ENCODE measurements at regions not wholly inside any gene's neighbourhood (a gene's known extent, or its start where the extent isn't known, plus 50 kb on each side); places are given as distances from the start of the nearest gene placed in this dataset.

DNA sequence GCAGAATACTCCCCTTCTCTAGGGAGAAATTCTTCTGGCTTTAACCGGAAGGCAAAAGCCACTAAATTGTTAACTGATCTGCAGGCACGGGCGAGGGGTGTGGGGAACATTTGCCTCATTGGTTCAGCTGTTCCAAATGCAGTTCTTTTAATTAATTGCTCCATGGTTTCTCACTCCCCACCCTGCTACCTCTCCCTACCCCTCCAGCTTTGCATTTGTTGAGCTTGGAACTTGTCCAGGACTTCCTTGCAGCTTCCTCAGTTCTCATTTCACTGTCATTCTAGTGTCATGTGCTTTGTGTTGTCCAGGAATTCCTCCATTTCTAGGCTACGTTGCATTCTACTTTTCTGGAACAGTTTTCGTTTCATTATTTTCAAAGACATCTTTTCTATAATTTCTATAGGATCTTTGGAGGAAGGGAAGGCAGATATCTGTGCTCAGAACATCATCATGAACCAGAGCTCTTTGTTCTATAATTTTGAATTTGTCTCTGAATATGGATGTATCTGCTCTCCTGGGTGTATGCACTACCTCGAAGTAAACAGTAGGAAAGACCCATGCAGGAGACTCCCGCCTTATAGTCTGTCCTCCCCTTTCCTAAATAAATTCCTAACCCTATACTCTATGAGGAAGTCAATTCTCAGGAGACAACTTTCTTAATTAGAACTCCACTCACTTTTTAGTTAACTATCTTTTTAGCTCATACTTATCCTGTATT, 132.4 kb upstream of the LMO4 start:
- no peak for DNase-seq

DNA sequence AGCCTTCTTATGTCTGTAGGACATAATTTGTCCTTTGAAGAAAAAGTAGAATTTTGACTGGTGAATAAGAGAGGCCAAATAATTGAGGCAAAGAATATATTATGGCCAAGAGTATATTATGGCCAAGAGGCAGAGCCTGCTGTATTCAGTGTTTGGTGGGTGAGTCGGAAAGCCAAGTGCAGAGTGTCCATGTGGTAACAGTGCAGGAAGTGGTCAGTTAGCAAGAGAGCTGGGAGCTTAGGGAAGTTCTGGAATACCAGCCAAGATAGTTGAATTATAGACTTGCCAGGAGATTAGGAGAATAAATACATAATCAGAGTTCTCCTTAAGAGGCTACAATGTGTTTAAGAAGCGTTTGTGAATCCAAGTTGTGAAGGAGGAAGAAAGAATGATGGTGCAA, 131.5 kb upstream of the LMO4 start:
- DNase-seq: peak in 1 of 2 donors; percentile 51

DNA sequence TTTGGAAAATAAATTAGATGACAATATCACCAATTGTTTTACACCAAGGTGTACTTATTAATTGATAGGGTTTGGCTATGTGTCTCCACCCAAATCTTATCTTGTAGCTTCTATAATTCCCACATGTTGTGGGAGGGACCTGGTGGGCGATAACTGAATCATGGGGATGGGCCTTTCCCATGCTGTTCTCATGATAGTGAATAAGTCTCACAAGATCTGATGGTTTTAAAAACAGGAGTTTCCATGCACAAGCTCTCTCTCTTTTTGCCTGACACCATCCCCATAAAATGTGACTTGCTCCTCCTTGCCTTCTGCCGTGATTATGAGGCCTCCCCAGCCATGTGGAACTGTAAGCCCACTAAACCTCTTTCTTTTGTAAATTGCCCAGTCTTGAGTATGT, 131.0 kb upstream of the LMO4 start:
- peak; percentile 57 to 92 for DNase-seq

DNA sequence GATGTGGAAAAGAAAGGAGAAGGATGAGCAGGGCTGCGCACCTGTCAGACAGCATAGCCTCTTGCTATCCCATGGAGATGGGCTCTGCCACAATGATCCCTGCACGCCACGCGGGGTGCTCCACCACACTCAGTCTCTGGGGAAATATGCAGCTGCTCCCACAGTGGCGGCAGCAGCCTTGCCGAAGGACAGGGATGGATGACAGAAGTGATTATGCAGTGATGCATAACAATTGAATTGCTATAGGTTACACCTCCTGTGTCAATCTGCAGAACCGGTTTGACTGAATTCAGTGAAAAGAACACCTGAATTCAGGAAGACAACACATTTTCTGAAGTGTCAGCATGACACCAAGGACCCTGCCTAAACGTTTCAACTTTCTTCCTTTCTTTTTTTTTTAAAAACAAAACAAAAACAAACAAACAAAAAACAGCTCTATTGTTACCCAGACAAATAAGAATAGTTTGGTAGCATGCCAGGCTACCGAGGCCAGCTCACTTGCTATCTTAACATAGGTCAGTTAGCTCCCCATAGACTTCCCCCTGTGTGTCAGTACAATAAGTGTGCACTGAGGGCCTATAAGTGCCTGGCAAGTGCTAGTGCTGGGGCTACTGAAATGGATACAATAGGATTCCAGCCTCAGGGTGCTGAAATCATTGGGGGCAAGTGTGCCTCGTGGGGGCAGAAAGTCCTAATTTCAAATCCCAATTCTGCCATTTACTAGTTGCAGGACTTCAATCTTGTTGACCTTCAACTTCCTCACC, 127.6 kb upstream of the LMO4 start:
- no peak for DNase-seq

DNA sequence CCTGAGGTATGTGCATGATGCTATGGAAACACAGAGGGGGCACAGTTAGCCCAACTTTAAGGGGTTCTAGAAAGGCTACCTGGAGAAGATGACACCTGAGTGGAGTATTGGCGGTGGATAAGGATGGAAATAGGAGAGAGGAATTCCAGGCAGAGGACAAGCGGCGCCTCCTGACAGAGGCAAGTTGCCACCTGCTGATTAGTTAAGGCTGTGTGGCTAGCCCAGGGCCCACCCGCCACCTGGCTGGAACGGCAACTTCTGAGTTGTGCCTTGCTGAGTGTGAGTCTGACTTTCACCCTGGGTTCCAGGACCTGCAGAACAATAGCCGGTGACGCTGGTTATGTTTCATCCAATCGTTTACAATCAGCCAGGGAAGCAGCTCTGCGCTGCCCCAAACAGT, 126.9 kb upstream of the LMO4 start:
- no peak for DNase-seq

DNA sequence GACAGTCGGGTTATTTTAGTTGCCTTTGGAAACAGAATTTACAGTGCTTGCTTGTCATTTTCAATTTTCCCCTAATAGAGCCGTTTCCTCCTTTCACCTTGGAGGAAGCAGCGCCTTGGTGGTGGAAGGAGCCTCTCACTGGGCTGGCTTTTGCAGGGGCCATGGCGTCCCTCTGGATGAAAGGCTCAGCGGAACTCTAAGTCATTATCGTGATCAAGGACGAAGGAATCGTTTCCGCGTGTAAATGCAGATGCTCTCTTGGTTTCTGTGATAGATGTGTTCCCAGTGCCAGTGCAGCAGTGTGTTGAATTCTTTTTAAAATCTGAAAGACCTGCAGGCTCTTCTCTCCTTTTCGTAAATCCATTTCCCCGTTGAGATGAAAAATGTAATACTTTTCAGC, 126.2 kb upstream of the LMO4 start:
- DNase-seq: no peak

DNA sequence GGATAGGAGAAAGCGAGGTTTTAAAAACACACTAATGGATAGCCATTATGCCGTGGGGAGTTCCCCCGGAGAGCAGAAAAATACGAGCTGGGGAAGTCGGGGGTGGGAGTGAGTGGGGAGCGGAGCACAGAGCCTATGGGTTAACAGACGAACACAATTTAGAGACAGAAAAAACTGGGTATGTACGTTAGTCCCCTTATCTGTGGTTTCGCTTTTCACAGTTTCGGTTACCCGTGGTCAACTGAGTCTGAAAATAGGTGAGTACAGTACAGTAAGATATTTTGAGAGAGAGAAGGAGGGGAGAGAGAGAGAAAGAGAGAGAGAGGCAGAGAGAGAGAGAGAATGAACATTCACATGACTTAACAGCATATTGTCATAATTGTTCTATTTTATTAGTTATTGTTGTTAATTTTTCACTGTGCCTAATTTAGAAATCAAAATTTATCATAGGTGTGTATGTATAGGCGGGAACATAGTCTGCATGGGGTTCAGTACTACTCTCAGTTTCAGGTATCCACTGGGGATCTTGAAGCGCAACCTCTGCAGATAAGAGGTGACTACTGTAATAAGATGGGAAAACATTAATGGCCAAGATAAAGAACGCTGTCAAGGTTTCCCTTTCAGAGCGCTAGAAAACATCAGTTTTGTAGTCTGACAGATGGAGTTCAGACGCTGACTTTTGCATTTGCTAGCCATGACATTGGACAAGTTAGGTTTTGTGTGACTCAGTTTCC, 125.6 kb upstream of the LMO4 start:
- DNase-seq: peak; percentile 50 to 78

DNA sequence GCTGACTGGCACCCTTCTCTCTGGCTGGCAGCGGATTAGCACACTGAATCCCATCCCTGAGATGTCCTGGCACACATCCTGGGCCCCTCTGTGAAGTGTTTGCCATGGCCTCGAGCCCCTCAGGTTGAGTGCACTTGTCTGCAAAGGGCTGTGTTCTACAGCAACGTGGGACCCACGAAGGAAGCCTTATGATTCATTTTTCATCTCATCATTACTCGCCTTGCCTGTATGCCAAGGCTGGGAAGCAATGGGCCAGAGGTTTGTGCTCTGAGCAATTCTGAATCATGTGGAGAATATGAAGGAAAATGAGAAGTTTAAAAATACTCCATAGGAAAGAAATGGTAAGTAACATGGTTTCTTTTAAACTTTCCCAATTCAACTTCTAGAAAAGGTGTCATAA, 124.8 kb upstream of the LMO4 start:
- DNase-seq: peak in 1 of 2 donors; percentile 70

DNA sequence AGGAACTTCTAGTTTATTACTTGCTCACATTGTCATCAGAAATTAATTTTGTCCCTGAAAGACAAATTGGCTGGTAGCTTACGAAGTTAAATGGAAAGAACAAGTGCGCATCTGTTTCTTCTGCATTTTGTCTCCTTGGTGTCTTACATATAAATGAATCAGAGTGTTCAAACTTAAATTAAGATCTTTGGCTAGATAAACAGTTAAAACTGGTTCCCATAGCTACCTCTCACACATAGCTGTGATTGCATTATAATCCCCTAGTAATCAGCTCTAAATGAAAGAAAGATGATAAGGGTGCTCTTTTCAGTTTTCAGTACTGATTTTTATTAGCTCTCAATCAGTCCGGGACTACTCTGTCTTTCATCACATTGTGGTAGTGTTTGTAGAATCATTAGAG, 124.2 kb upstream of the LMO4 start:
- DNase-seq: no peak

DNA sequence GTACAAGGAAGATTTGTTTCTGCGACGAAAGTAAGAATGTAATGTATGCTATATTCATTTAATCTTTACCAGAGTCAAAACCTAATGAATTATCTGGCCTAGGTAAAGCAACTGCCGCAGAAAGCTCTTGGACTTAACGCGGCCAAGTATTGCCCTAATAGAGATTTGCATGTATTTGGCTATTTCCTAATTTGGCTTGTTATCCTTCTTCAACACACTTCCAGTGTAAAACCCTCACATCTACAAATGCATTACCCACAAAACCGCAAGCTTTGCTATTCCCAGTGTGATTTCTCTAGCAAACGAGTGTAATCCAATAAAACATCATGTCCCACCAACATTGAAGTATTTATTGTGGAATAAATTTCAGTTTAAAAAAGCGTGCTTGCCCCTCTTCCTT, 123.8 kb upstream of the LMO4 start:
- peak in 1 of 2 donors; percentile 42 for DNase-seq

DNA sequence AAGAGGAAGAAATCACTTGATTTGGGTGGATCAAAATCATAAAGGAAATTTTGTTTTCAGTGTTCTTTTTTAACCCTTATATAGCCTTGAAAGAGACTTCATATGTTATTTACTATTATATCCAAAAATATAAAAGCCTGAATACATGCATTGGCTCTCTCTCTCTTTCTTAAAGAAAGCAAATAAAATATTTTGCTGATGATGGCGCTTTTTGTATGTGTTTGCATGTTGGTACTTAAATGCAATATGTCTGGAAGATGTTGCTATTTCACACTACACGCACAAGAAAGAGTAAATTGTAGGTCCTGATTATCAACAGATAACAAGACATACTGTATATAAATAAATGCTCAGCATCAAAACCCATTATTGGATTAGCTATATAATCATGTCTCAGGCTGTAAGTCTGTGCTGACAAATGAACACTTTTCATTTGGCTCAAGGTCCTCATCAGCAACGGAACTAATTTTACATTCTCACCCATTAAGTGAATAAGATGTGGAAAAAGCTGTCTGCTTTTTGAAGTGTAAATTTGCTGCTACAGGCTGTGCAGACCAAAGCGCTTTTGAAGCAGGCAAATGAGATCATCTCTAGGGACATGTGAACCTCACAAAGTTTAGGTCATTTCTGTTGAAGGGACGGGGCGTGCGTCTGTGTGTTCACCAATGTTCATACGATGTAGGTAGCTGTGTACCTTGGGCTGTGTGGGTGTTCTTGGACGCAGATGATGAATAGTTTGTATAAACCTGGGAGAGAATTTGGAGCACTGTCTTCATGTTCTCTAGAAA, 122.4 kb upstream of the LMO4 start:
- no peak for DNase-seq

DNA sequence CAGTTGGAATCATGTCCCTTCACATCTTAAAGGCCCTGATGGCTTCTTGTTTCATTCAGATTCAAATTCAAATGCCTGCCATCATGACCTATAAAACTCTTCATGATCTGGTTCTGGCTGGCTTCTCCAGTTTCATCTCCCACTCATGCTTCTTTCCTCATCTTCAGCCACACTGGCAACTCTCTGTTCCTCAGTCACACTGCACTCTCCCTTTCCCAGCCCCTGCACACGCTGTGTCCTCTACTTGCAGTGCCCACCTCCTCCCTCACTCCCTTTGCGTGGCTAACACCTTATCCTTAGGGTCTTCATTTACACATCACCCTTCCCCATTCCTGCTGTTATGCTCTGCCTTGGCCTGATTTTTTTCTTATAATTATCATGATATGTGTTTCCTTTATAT, 120.6 kb upstream of the LMO4 start:
- DNase-seq: peak in 1 of 2 donors; percentile 60

DNA sequence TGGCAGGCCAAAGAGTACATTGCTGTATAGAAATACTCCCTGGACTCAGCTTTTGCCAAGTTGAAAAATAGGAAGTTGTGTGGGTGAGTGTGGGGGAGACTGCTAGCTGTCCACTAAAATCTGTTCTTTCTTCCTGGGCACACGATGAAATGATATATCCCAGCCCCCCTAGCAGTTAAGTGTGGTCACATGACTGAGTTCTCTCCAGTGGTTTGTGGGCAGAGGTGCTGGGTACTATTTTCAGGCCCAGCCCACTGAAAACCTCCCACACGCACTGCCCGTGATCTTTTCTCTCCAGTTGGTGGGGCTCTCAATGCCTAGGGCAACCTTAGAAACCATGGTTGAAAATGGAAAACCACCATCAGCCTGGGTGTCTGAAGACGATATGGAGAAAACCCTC, 119.7 kb upstream of the LMO4 start:
- peak; percentile 51 to 84 for DNase-seq

DNA sequence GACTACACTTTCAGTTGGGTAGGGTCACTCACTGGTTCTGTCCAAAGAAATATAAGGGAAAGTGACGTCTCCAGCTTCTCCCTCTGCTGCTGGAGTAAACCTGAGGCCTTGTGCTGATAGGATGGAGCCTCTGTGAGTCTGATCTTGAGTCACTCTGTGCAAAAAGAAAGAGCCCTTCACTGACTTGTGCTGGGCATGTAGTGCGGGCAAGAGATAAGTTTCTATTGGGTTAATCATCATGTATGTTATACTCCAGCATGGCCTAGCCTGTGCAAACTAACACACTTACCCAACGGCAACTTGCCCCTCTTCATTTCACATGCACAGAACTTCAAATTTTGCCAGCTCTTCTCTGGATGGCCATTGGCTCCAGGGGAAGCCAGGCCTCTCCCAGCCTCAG, 118.5 kb upstream of the LMO4 start:
- DNase-seq: no peak

DNA sequence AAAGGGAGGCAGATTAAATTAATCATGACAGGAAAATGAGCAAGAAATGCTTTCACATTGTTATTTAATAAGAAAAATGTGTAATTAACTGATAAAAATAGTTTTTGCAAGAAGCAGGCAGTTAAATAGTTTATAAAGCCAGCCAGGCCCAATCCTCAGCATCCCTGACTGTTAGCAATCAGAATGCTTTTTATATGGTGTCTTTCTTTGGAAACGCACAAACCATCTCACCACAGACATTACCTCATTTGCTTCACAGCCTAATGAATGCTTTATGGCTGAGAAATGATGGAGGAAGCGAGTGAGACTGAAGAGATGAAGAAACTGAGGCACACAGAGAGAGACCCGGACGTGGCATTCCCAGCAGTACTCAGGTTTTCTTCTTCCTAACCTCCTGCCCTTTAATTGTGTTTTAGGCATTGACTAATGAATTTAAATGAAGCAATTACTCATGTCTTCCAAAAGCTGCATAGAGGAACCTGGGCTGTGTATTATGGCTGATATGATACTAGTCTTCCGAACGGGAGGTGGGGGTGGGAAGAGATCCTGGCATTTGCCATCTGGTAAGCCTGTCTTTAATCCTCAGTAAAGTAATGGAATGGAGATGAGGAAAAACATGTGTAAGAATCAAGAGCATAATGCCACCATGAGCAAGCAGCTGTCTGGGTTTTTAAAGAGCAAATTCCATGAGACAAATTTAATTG, 116.1 kb upstream of the LMO4 start:
- no peak for DNase-seq

DNA sequence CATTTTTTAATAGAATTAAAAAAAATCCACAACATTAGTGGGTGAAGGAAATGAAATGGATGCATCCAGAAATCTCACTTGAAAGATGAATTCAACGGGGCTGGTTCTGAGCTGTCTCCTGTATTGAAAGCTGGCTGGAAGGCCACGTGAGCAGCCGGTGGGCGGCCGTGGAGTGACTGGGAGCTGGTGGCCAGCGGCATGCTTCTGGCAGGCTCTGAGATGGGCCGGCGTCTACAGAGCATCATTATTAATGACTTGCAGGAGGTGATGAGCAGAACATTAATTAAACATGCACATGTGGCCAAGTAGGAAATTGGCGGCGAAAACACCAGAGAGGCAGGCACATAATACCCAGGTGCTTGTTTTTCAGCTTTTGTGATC, 115.6 kb upstream of the LMO4 start:
- DNase-seq: no peak

DNA sequence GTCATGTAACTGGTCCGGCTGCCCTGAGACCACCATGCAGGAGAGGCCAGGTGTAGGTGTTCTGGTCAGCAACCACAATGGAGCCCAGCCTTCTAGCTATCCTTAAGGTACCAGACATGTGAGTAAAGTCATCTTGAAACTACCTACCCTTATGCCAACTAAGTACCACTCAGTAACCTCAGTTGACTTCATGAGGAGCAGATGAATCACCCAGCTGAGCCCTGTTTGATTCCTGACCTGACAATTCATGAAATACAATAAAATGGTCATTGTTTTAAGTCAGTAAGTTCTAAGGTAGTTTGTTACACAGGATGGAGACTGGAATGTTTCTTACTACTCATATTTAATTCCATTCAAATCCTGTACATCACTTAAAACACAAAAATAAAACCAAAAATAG, 113.1 kb upstream of the LMO4 start:
- DNase-seq: no peak

DNA sequence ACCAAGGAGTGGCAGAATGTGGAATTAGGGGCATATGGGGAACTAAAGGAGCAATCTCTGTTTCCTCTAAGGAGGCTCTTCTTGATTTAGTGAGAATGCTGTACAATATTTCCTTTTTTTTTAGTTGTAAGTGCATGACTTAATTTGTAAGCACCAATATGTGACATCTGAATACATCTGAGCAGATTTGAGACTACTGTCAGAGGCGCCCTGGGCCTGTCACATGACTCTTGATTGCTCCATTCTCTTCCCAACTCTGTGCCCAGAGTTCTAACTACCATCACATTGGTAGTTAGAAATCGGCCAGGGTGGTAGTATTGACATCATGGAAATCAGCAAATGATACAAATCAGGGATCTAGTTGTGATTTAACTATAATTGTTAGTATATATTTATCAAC, 110.1 kb upstream of the LMO4 start:
- peak in 1 of 2 donors; percentile 37 for DNase-seq

DNA sequence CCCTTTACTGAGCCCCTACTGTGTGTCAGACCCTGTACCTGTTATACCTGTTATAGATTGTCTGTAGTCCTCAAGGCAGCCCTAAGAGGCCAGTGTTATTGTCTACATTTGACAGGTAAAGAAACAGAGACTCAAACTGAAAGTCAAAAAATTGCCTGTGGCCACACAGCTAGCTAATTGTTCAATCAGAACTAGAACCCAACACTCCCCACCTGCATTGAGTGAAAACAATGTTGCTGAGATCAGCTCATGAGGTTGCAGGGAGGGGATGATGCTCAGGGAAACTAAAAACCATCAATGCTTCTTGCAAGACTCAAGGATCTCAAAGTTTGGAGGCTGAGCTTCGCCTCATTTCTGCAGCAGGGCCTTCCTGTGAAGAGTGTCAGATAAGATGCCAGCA, 109.5 kb upstream of the LMO4 start:
- no peak for DNase-seq

DNA sequence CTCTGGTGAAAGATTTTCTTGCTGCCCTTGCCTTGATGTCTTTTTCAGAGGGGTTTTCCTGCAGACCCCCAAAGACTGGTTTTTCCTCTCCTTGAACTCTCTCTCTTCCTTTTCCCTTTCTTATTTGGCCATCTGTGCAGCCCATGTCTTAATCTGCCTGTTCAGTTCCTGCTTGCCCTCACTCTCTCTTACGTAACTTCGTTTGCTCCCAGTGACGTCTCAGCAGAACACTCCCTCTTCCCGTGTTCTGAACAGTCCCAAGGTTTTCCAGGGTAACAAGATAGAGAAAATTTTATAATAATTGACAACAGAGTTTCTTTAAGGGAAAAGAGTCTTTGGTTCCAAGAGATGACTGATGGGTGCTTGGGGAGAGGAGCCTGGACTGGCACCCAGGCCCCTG, 109.1 kb upstream of the LMO4 start:
- peak; percentile 46 to 67 for DNase-seq

DNA sequence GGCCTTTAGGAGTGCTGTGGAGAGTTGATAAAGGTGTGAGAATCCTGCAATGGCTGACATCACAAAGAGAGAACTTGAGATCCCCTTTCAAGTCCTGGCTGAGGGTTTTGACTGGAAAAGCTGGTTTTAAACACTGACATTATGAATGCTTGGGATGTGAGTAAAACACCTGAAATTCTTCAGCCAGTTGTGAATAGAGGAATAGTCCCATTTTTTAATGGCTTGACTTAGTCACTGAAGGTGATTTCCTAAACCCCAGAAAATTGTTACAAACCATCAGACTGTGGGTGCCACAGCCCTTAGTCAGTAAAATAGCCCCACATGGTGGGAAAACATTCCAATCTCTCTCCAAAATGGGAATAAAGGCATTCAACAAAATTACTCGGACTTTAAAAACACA, 107.7 kb upstream of the LMO4 start:
- no peak for DNase-seq

DNA sequence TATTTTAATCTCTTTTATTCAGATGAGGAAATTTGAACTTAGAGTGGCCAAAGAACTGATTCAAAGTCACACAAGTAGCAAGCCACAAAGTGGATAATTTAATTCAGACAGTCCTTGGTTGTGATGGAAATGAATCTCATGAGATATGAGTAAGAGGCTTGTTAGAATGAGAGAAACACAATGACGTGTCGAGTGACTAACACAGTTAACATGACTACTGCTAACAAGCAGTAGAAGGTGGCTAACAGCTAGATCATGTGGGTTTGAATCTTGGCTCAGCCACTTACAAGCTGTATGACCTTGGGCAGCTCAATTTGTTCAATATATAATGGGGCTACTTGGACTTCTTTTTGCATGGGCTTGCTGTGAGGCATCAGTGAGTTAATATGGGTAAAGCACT, 104.5 kb upstream of the LMO4 start:
- peak in 1 of 2 donors; percentile 81 for DNase-seq

DNA sequence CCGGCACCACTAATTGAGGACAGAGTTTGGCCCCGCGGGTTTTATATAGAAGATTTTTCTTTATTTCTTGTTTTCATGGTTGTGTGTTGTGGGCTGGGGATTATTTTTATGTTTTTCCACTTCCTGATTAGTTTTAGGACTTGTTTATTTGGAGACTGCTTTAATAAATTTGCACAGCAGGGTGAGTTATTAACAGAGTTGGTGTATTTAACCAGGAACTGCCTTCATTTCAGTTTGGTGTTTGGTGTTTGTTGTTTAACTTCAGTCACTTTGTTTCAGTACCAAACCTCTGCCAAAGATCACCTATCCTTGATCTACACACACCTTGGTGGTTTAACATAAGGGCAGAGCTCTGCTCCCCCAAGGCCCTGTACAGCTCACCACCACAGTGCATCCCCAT, 103.5 kb upstream of the LMO4 start:
- DNase-seq: no peak

Data from inflammatory macrophage treated with lipopolysaccharide for 1 hour (primary cell).